ENCODE measurements at regions not wholly inside any gene's neighbourhood (a gene's known extent, or its start where the extent isn't known, plus 50 kb on each side); places are given as distances from the start of the nearest gene placed in this dataset.

DNA sequence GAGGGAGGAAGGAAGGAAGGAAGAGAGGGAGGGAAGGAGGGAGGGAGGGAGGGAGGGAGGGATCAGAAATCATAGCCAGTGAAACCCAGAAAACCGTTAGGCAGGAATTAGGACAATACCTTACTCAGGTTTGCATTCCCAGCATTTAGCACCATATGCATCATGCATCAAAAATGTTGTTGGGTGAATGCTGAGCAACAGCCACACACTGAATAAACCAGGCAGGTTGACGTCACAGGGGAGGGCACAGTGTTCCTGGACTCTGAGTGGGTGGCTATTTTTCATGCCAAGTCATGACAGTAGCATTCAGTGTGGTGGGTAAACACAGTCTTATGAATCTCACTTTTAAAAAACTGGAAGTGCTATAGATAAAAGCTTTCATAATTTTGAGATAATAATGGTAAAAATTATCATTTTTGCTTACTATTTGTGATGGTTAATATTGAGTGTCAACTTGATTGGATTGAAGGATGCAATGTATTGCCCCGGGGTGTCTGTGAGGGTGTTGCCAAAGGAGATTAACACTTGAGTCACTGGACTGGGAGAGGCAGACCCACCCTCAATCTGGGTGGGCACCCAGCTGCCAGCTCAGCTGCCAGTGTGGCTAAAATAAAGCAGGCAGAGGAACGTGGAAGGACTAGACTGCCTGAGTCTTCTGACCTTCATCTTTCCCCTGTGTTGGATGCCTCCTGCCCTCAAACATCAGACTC lies 199.1 kb upstream of the PRKCQ start:
- no peak overlapping the region for H3K27ac ChIP-seq (ENCODE audit: low read depth, low read length, poor library complexity, severe bottlenecking)
- no peak overlapping the region for H3K4me2 ChIP-seq (ENCODE audit: low read length)
- no peaks in the 10 kb centered on the region for H3K79me2 ChIP-seq (ENCODE audit: insufficient read depth, low read length)
- no peak for TF ChIP-seq EZH2 (IDR thresholded peaks at IDR 0.05; ENCODE audit: borderline replicate concordance, low read length)
- TF ChIP-seq, protein P1, sequence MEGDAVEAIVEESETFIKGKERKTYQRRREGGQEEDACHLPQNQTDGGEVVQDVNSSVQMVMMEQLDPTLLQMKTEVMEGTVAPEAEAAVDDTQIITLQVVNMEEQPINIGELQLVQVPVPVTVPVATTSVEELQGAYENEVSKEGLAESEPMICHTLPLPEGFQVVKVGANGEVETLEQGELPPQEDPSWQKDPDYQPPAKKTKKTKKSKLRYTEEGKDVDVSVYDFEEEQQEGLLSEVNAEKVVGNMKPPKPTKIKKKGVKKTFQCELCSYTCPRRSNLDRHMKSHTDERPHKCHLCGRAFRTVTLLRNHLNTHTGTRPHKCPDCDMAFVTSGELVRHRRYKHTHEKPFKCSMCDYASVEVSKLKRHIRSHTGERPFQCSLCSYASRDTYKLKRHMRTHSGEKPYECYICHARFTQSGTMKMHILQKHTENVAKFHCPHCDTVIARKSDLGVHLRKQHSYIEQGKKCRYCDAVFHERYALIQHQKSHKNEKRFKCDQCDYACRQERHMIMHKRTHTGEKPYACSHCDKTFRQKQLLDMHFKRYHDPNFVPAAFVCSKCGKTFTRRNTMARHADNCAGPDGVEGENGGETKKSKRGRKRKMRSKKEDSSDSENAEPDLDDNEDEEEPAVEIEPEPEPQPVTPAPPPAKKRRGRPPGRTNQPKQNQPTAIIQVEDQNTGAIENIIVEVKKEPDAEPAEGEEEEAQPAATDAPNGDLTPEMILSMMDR (IDR thresholded peaks at IDR 0.05; ENCODE audit: low read length), result no peak
- no peaks in the 10 kb centered on the region for H3F3A ChIP-seq (ENCODE audit: insufficient read depth, low read length)
- no peak overlapping the region for H3K4me3 ChIP-seq (ENCODE audit: low read depth, low read length, poor library complexity, severe bottlenecking)
- no peaks in the 10 kb centered on the region for H3K9me3 ChIP-seq (ENCODE audit: low read length)
- H3K9me2 ChIP-seq (ENCODE audit: low read depth, low read length), result no peaks in the 10 kb centered on the region
- no peaks in the 10 kb centered on the region for H3K4me1 ChIP-seq (ENCODE audit: insufficient read depth, low read length, severe bottlenecking)
- H4K20me1 ChIP-seq (ENCODE audit: insufficient read depth, low read length), result no peaks in the 10 kb centered on the region
- H2AFZ ChIP-seq (ENCODE audit: low read length), result no peak overlapping the region
- no peaks in the 10 kb centered on the region for H3K27me3 ChIP-seq (ENCODE audit: insufficient read depth, low read length)
- H3K36me3 ChIP-seq (ENCODE audit: insufficient read depth, low read length), result no peaks in the 10 kb centered on the region
- H3K9ac ChIP-seq (ENCODE audit: low read length), result no peak overlapping the region

DNA sequence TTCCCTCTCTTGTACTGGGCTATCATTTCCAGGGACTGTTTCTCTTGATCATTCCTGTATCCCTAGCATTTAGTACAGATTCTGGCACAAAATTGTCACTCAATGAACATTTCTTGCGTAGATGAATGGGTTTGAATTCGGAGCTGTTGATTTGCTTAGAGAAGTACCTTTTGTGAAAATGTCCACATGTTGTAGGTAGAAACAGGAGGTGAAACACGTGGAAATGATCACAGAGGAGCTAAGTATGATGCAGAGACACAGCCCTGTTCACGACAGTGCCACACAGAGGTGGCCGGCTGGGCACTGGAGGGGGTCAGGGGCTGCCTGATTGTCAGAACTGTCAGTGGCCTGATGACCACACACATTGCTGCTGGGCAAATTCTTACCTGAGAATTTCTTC lies 196.1 kb upstream of the PRKCQ start:
- H3K4me1 ChIP-seq (ENCODE audit: insufficient read depth, low read length, severe bottlenecking), result no peaks in the 10 kb centered on the region
- no peak overlapping the region for H3K4me2 ChIP-seq (ENCODE audit: low read length)
- H3K27me3 ChIP-seq (ENCODE audit: insufficient read depth, low read length), result no peaks in the 10 kb centered on the region
- H3F3A ChIP-seq (ENCODE audit: insufficient read depth, low read length), result no peaks in the 10 kb centered on the region
- H3K9ac ChIP-seq (ENCODE audit: low read length), result no peak overlapping the region
- no peaks in the 10 kb centered on the region for H3K79me2 ChIP-seq (ENCODE audit: insufficient read depth, low read length)
- H3K9me2 ChIP-seq (ENCODE audit: low read depth, low read length), result no peaks in the 10 kb centered on the region
- no peak overlapping the region for H3K4me3 ChIP-seq (ENCODE audit: low read depth, low read length, poor library complexity, severe bottlenecking)
- no peaks in the 10 kb centered on the region for H3K9me3 ChIP-seq (ENCODE audit: low read length)
- H3K27ac ChIP-seq (ENCODE audit: low read depth, low read length, poor library complexity, severe bottlenecking), result no peak overlapping the region
- TF ChIP-seq EZH2 (IDR thresholded peaks at IDR 0.05; ENCODE audit: borderline replicate concordance, low read length), result no peak
- TF ChIP-seq, protein P1 (IDR thresholded peaks at IDR 0.05; ENCODE audit: low read length), result no peak
- H4K20me1 ChIP-seq (ENCODE audit: insufficient read depth, low read length), result no peaks in the 10 kb centered on the region
- no peaks in the 10 kb centered on the region for H3K36me3 ChIP-seq (ENCODE audit: insufficient read depth, low read length)
- no peak overlapping the region for H2AFZ ChIP-seq (ENCODE audit: low read length)

DNA sequence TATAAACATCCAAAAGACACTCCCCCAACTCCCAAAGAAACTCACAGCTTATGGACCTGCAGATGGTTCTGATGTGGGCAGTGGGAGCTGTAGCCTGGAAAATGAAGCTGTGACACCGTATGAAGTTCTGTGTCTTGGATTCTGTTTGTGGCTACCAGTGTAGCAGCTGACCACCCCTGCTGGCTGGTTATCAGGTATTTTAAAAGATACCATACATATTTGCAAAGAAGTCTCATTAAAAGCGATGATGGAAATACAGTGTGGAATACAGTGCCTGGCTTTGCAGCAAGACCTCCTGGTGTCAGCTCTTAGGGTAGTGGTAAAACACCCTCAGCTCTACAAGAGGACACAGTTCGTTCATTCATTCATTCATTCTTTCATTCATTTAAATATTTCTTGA lies 194.3 kb upstream of the PRKCQ start:
- TF ChIP-seq, protein P1 (IDR thresholded peaks at IDR 0.05; ENCODE audit: low read length), result no peak
- Histone ChIP-seq H3K36me3 (ENCODE audit: insufficient read depth, low read length) (no peaks in the 10 kb centered on the region), H2AFZ (ENCODE audit: low read length) (no peak overlapping the region), H3F3A (ENCODE audit: insufficient read depth, low read length) (no peaks in the 10 kb centered on the region), H3K27me3 (ENCODE audit: insufficient read depth, low read length) (no peaks in the 10 kb centered on the region), H3K9me3 (ENCODE audit: low read length) (no peaks in the 10 kb centered on the region), H3K4me3 (ENCODE audit: low read depth, low read length, poor library complexity, severe bottlenecking) (no peak overlapping the region), H3K79me2 (ENCODE audit: insufficient read depth, low read length) (no peaks in the 10 kb centered on the region), H3K27ac (ENCODE audit: low read depth, low read length, poor library complexity, severe bottlenecking) (no peak overlapping the region), H3K9ac (ENCODE audit: low read length) (no peak overlapping the region), H4K20me1 (ENCODE audit: insufficient read depth, low read length) (no peaks in the 10 kb centered on the region), H3K4me1 (ENCODE audit: insufficient read depth, low read length, severe bottlenecking) (no peaks in the 10 kb centered on the region), H3K9me2 (ENCODE audit: low read depth, low read length) (no peaks in the 10 kb centered on the region), H3K4me2 (ENCODE audit: low read length) (no peak overlapping the region)
